H9 (cell line): ENCODE measurements at regions not wholly inside any gene's neighbourhood (a gene's known extent, or its start where the extent isn't known, plus 50 kb on each side); places are given as distances from the start of the nearest gene placed in this dataset.
"Not testable (repeated sequence)": the region's sequence is repeated elsewhere in the genome, so short reads cannot be mapped to it uniquely, and the experiment has no call there.

ENCODE experiments used
- DNase-seq: peaks from one replicate; pipeline ENCODE4 v3.0.0-alpha.2; 2017
- H2AFZ ChIP-seq: one replicate; pipeline ENCODE4 v1.6.1; 2013; ENCODE audit warnings: mild to moderate bottlenecking, low read length, control low read depth, moderate library complexity
- H2AK5ac ChIP-seq: 2 replicates; pipeline ENCODE4 v1.6.1; 2013; ENCODE audit warnings: low read length, control low read depth, mixed read lengths; ENCODE audit not compliant: insufficient read length
- H2BK120ac ChIP-seq: one replicate; pipeline ENCODE4 v1.6.1; 2013; ENCODE audit warnings: low read depth, mild to moderate bottlenecking, low read length, control low read depth, inconsistent platforms; ENCODE audit not compliant: poor library complexity, severe bottlenecking
- H2BK12ac ChIP-seq: 2 replicates; pipeline ENCODE4 v1.6.1; 2013; ENCODE audit warnings: low read length, control low read depth, mixed read lengths, low read depth; ENCODE audit not compliant: insufficient read length
- H2BK15ac ChIP-seq: 2 replicates; pipeline ENCODE4 v1.6.1; 2013; ENCODE audit warnings: low read depth, low read length, control low read depth
- H2BK20ac ChIP-seq: one replicate; pipeline ENCODE4 v1.6.1; 2013; ENCODE audit warnings: low read depth, mild to moderate bottlenecking, low read length, control low read depth, inconsistent platforms; ENCODE audit not compliant: poor library complexity, severe bottlenecking
- H2BK5ac ChIP-seq: 2 replicates; pipeline ENCODE4 v1.6.1; 2013; ENCODE audit warnings: low read length, control low read depth, mixed read lengths; ENCODE audit not compliant: insufficient read length
- H3K14ac ChIP-seq: 2 replicates; pipeline ENCODE4 v1.6.1; 2013; ENCODE audit warnings: low read length, control low read depth; ENCODE audit not compliant: insufficient read depth
- H3K18ac ChIP-seq: 2 replicates; pipeline ENCODE4 v1.6.1; 2013; ENCODE audit warnings: low read depth, mild to moderate bottlenecking, mixed read lengths, low read length, control low read depth; ENCODE audit not compliant: insufficient read length
- H3K23ac ChIP-seq: 2 replicates; pipeline ENCODE4 v1.6.1; 2013; ENCODE audit warnings: low read length, control low read depth, mixed read lengths, low read depth; ENCODE audit not compliant: insufficient read length
- H3K23me2 ChIP-seq: 2 replicates; pipeline ENCODE4 v1.6.1; 2013; ENCODE audit warnings: low read depth, mild to moderate bottlenecking, mixed read lengths, low read length, control low read depth; ENCODE audit not compliant: insufficient read length, poor library complexity, severe bottlenecking
- H3K27ac ChIP-seq: 2 replicates; pipeline ENCODE4 v1.5.1; 2013; ENCODE audit warnings: low read length, control low read depth, mixed read lengths, low read depth; ENCODE audit not compliant: insufficient read length
- H3K27me3 ChIP-seq: 2 replicates; pipeline ENCODE4 v1.6.1; 2013; ENCODE audit warnings: low read length, control low read depth, inconsistent platforms; ENCODE audit not compliant: insufficient read depth
- H3K4ac ChIP-seq: 2 replicates; pipeline ENCODE4 v1.6.1; 2013; ENCODE audit warnings: low read depth, mild to moderate bottlenecking, control low read depth, inconsistent platforms, low read length, moderate library complexity
- H3K4me1 ChIP-seq: 2 replicates; pipeline ENCODE4 v1.6.1; 2013; ENCODE audit warnings: low read length, control low read depth, inconsistent platforms; ENCODE audit not compliant: insufficient read depth
- H3K4me2 ChIP-seq: 2 replicates; pipeline ENCODE4 v1.6.1; 2013; ENCODE audit warnings: low read length, control low read depth, mixed read lengths; ENCODE audit not compliant: insufficient read length, insufficient read depth
- H3K56ac ChIP-seq: 2 replicates; pipeline ENCODE4 v1.6.1; 2013; ENCODE audit warnings: low read depth, mild to moderate bottlenecking, mixed read lengths, low read length, control low read depth; ENCODE audit not compliant: insufficient read length
- H3K79me1 ChIP-seq: 2 replicates; pipeline ENCODE4 v1.6.1; 2013; ENCODE audit warnings: low read depth, mild to moderate bottlenecking, moderate library complexity, low read length, control low read depth, inconsistent platforms; ENCODE audit not compliant: insufficient read depth, poor library complexity, severe bottlenecking
- H3K79me2 ChIP-seq: 2 replicates; pipeline ENCODE4 v1.6.1; 2013; ENCODE audit warnings: low read length, control low read depth, inconsistent platforms; ENCODE audit not compliant: insufficient read depth
- H3K9ac ChIP-seq: 2 replicates; pipeline ENCODE4 v1.6.1; 2013; ENCODE audit warnings: low read length, control low read depth, mixed read lengths; ENCODE audit not compliant: insufficient read length; ENCODE audit errors: extremely low read depth
- H3K9me3 ChIP-seq: one replicate; pipeline ENCODE4 v1.6.1; 2013; ENCODE audit warnings: low read depth, low read length, inconsistent platforms; ENCODE audit not compliant: control insufficient read depth
- H3T11ph ChIP-seq: one replicate; pipeline ENCODE4 v1.6.1; 2013; ENCODE audit warnings: mild to moderate bottlenecking, low read length, control low read depth, inconsistent platforms
- H4K20me1 ChIP-seq: one replicate; pipeline ENCODE4 v1.6.1; 2013; ENCODE audit not compliant: control insufficient read depth, insufficient read length, insufficient read depth
- H4K5ac ChIP-seq: 2 replicates; pipeline ENCODE4 v1.6.1; 2013; ENCODE audit warnings: low read depth, mild to moderate bottlenecking, mixed read lengths, low read length, control low read depth; ENCODE audit not compliant: insufficient read length
- H4K8ac ChIP-seq: replicated peaks from 2 replicates; pipeline ENCODE4 v1.6.1; 2013; ENCODE audit warnings: low read length, control low read depth, mixed read lengths, low read depth; ENCODE audit not compliant: insufficient read length
- H4K91ac ChIP-seq: 2 replicates; pipeline ENCODE4 v1.6.1; 2013; ENCODE audit warnings: low read depth, mild to moderate bottlenecking, moderate library complexity, mixed read lengths, low read length, control low read depth; ENCODE audit not compliant: insufficient read length
- H3K27ac Mint-ChIP-seq, 3 experiments: 2 replicates in 2 of 3; 3 replicates in 1 of 3; pipeline ENCODE4 v1.8.0; 2020 to 2021; ENCODE audit warnings: mixed read lengths in 3 of 3, mild to moderate bottlenecking in 1 of 3, moderate library complexity in 1 of 3
- H3K27me3 Mint-ChIP-seq: 2 replicates; pipeline ENCODE4 v1.8.0; 2021; ENCODE audit warnings: low read depth, mild to moderate bottlenecking, moderate library complexity, mixed read lengths
- H3K36me3 Mint-ChIP-seq, 3 experiments: 2 replicates in 2 of 3; 3 replicates in 1 of 3; pipeline ENCODE4 v1.8.0; 2020 to 2021; ENCODE audit warnings: low read depth in 3 of 3, mixed read lengths in 3 of 3; ENCODE audit not compliant: insufficient read depth in 1 of 3
- H3K4me1 Mint-ChIP-seq, 2 experiments: 2 replicates each; pipeline ENCODE4 v1.8.0; 2020; ENCODE audit warnings: mixed read lengths in 2 of 2
- H3K4me3 Mint-ChIP-seq, 2 experiments: 2 replicates in 1 of 2; 3 replicates in 1 of 2; pipeline ENCODE4 v1.8.0; 2020 to 2021; ENCODE audit warnings: mild to moderate bottlenecking in 2 of 2, mixed read lengths in 2 of 2, moderate library complexity in 1 of 2
- H3K9me3 Mint-ChIP-seq, 2 experiments: 2 replicates in 1 of 2; 3 replicates in 1 of 2; pipeline ENCODE4 v1.8.0; 2020; ENCODE audit warnings: mild to moderate bottlenecking in 2 of 2, mixed read lengths in 2 of 2, moderate library complexity in 1 of 2
- CTCF ChIP-seq: fragments of 200-600 bp; sonication (generic); conservative IDR thresholded peaks from 3 replicates; pipeline ENCODE4 v1.8.0; 2021; ENCODE audit warnings: antibody characterized with exemption, mild to moderate bottlenecking
- WGBS: extraction: QIAGEN DNeasy Blood & Tissue Kit; methylation state at CpG from one replicate; pipeline ENCODE4 v1.1.7; 2013; ENCODE audit warnings: missing lambda C conversion rate, low lambda C conversion rate, mixed read lengths; ENCODE audit not compliant: insufficient read length; ENCODE audit errors: extremely low coverage; 5-methylcytosine and 5-hydroxymethylcytosine counted together

GRCh38 chr2:161070693-161071479 lies 89.3 kb upstream of the TANK start:
- Histone ChIP-seq H3K27ac (no peak overlapping the region), H2AK5ac (no peak overlapping the region), H2BK5ac (no peak overlapping the region), H2BK12ac (no peak overlapping the region), H3K23ac (no peak overlapping the region), H4K5ac (no peak overlapping the region), H3K4me2 (no peak overlapping the region), H3K23me2 (no peaks in the 10 kb centered on the region), H3K14ac (no peak overlapping the region), H3K18ac (no peak overlapping the region), H3K56ac (no peak overlapping the region), H3K27me3 (no peaks in the 10 kb centered on the region), H2BK120ac (no peak overlapping the region), H2BK15ac (no peak overlapping the region), H2BK20ac (no peak overlapping the region), H3K79me1 (no peaks in the 10 kb centered on the region), H3T11ph (no peak overlapping the region), H4K8ac (no peak overlapping the region), H3K4me1 (no peaks in the 10 kb centered on the region), H3K4ac (no peak overlapping the region), H2AFZ (no peak overlapping the region), H4K20me1 (no peaks in the 10 kb centered on the region), H3K9me3 (no peaks in the 10 kb centered on the region), H3K9ac (no peak overlapping the region), H3K79me2 (no peaks in the 10 kb centered on the region), H4K91ac (no peak overlapping the region)
- H3K4me3 Mint-ChIP-seq: no peak overlapping the region
- no peaks in the 10 kb centered on the region for H3K36me3 Mint-ChIP-seq
- peaks cover 2 to 3% of the 10 kb centered on the region in 2 experiments; a peak in 1 of 5 replicates for H3K9me3 Mint-ChIP-seq
- no CpG with 5 or more reads among the region's 1 CpG for WGBS
- no peaks in the 10 kb centered on the region; the same call in 1 of the 2 replicates for H3K27me3 Mint-ChIP-seq
- no peak overlapping the region for H3K27ac Mint-ChIP-seq
- no peak for DNase-seq
- no peak for TF ChIP-seq CTCF
- H3K4me1 Mint-ChIP-seq: peaks cover 7 to 8% of the 10 kb centered on the region in 2 experiments

- not testable (repeated sequence) for H2BK15ac ChIP-seq, H4K20me1 ChIP-seq, H3K36me3 Mint-ChIP-seq, H2BK120ac ChIP-seq, H3K27ac Mint-ChIP-seq, H3K27ac ChIP-seq, H3K23ac ChIP-seq, H2AFZ ChIP-seq, H3K9me3 Mint-ChIP-seq, H3K27me3 ChIP-seq, H3K4me3 Mint-ChIP-seq, H2BK12ac ChIP-seq, H3K9me3 ChIP-seq, H3T11ph ChIP-seq, H2BK5ac ChIP-seq, H3K4me2 ChIP-seq, H3K79me2 ChIP-seq, H3K56ac ChIP-seq, H2BK20ac ChIP-seq, H3K79me1 ChIP-seq, H4K5ac ChIP-seq, DNase-seq, H3K18ac ChIP-seq, H4K8ac ChIP-seq, H3K4me1 ChIP-seq, H2AK5ac ChIP-seq, H3K14ac ChIP-seq, H3K4ac ChIP-seq, H3K27me3 Mint-ChIP-seq, H3K23me2 ChIP-seq, H4K91ac ChIP-seq, H3K9ac ChIP-seq
- no CpG with 5 or more reads among the region's 2 CpGs for WGBS
- H3K4me1 Mint-ChIP-seq: peaks cover 19 to 21% of the 10 kb centered on the region in 2 experiments
Measured at GRCh38 chr2:161072436-161072835, 87.8 kb upstream of the TANK start.
